Liver (tissue), 8 donors: ENCODE measurements at regions not wholly inside any gene's neighbourhood (a gene's known extent, or its start where the extent isn't known, plus 50 kb on each side); places are given as distances from the start of the nearest gene placed in this dataset.

ENCODE experiments used
- DNase-seq: peaks from one replicate; pipeline ENCODE4 v3.0.0-alpha.2; 2017; ENCODE audit warnings: low spot score
- H3K27ac ChIP-seq, 2 donors: one replicate each; pipeline ENCODE4 v1.7.0; 2013; ENCODE audit warnings: inconsistent platforms in 2 of 2, low read length in 2 of 2, control low read depth in 1 of 2, low read depth in 1 of 2, mild to moderate bottlenecking in 1 of 2
- H3K27me3 ChIP-seq, 4 donors: one replicate each; pipeline versions ENCODE4 v1.6.1 to v1.7.0; 2013; ENCODE audit warnings: low read length in 3 of 4, inconsistent platforms in 1 of 4, mild to moderate bottlenecking in 1 of 4, moderate library complexity in 1 of 4; ENCODE audit not compliant: control insufficient read depth in 4 of 4, insufficient read depth in 4 of 4
- H3K36me3 ChIP-seq, 4 donors: one replicate each; pipeline versions ENCODE4 v1.6.1 to v1.7.0; 2013; ENCODE audit warnings: low read length in 3 of 4, mild to moderate bottlenecking in 3 of 4, low read depth in 1 of 4, moderate library complexity in 1 of 4; ENCODE audit not compliant: control insufficient read depth in 4 of 4, insufficient read depth in 3 of 4
- H3K4me1 ChIP-seq, 4 donors: one replicate each; pipeline versions ENCODE4 v1.6.1 to v1.7.0; 2013; ENCODE audit warnings: low read length in 3 of 4, mild to moderate bottlenecking in 3 of 4, moderate library complexity in 1 of 4; ENCODE audit not compliant: control insufficient read depth in 4 of 4, insufficient read depth in 4 of 4
- H3K4me3 ChIP-seq, 3 donors: one replicate each; pipeline versions ENCODE4 v1.6.1 to v1.7.0; 2013; ENCODE audit warnings: low read length in 3 of 3, control low read depth in 1 of 3, low read depth in 1 of 3, mild to moderate bottlenecking in 1 of 3
- H3K9ac ChIP-seq, 2 donors: one replicate each; pipeline ENCODE4 v1.7.0; 2013; ENCODE audit warnings: low read length in 2 of 2, mild to moderate bottlenecking in 2 of 2, moderate library complexity in 2 of 2, control low read depth in 1 of 2, low read depth in 1 of 2
- H3K9me3 ChIP-seq, 4 donors: one replicate each; pipeline versions ENCODE4 v1.6.1 to v1.7.0; 2013; ENCODE audit warnings: low read length in 3 of 4; ENCODE audit not compliant: control insufficient read depth in 4 of 4
- ATF3 ChIP-seq: IDR thresholded peaks from 2 replicates; pipeline ENCODE4 v1.6.1; 2016; ENCODE audit warnings: antibody characterized with exemption
- EGR1 ChIP-seq, 2 donors: IDR thresholded peaks; 2 replicates each; pipeline ENCODE4 v1.6.1; 2016 to 2018; ENCODE audit warnings: antibody characterized with exemption in 2 of 2, low read depth in 2 of 2
- FOXA1 ChIP-seq: IDR thresholded peaks from 2 replicates; pipeline ENCODE4 v1.6.1; 2016; ENCODE audit warnings: antibody characterized with exemption
- FOXA2 ChIP-seq: IDR thresholded peaks from 2 replicates; pipeline ENCODE4 v1.6.1; 2016; ENCODE audit warnings: antibody characterized with exemption
- GABPA ChIP-seq, 2 donors: IDR thresholded peaks in 1 of 2; conservative IDR thresholded peaks in 1 of 2; 2 replicates each; pipeline ENCODE4 v1.6.1; 2016; ENCODE audit warnings: antibody characterized with exemption in 2 of 2, mild to moderate bottlenecking in 1 of 2, moderate library complexity in 1 of 2
- HNF4A ChIP-seq, 2 donors: conservative IDR thresholded peaks; 2 replicates each; pipeline ENCODE4 v1.6.1; 2016; ENCODE audit warnings: antibody characterized with exemption in 2 of 2, mild to moderate bottlenecking in 2 of 2
- HNF4G ChIP-seq: IDR thresholded peaks from 2 replicates; pipeline ENCODE4 v1.6.1; 2016; ENCODE audit warnings: antibody characterized with exemption
- JUND ChIP-seq, 2 donors: IDR thresholded peaks; 2 replicates each; pipeline ENCODE4 v1.6.1; 2016; ENCODE audit warnings: antibody characterized with exemption in 2 of 2
- NR2F2 ChIP-seq: IDR thresholded peaks from 2 replicates; pipeline ENCODE4 v1.6.1; 2016; ENCODE audit warnings: antibody characterized with exemption
- RAD21 ChIP-seq, 2 donors: IDR thresholded peaks; 2 replicates each; pipeline ENCODE4 v1.6.1; 2016; ENCODE audit warnings: antibody characterized with exemption in 2 of 2, mild to moderate bottlenecking in 2 of 2
- RXRA ChIP-seq, 2 donors: IDR thresholded peaks; 2 replicates each; pipeline ENCODE4 v1.6.1; 2017 to 2018; ENCODE audit warnings: antibody characterized with exemption in 2 of 2, mild to moderate bottlenecking in 1 of 2
- SP1 ChIP-seq: IDR thresholded peaks from 2 replicates; pipeline ENCODE4 v1.6.1; 2018; ENCODE audit warnings: antibody characterized with exemption, mild to moderate bottlenecking
- TAF1 ChIP-seq: conservative IDR thresholded peaks from 2 replicates; pipeline ENCODE4 v1.6.1; 2016; ENCODE audit warnings: antibody characterized with exemption, mild to moderate bottlenecking
- YY1 ChIP-seq: IDR thresholded peaks from 2 replicates; pipeline ENCODE4 v1.6.1; 2016; ENCODE audit warnings: antibody characterized with exemption, mild to moderate bottlenecking
- WGBS: extraction: QIAGEN DNeasy Blood & Tissue Kit; methylation state at CpG from one replicate; pipeline ENCODE4 v1.1.7; 2013; 5-methylcytosine and 5-hydroxymethylcytosine counted together
- TF ChIP-seq, protein P1 (sequence below): fragments of 150-350 bp; IDR thresholded peaks from 2 replicates; pipeline ENCODE4 v1.5.1; 2017; ENCODE audit warnings: improper control_type of control experiment, low read depth, low read length; ENCODE audit not compliant: missing input control
- TF ChIP-seq, protein P2 (sequence below): IDR thresholded peaks from 2 replicates; pipeline ENCODE4 v1.6.1; 2016; ENCODE audit warnings: antibody characterized with exemption, mild to moderate bottlenecking
- TF ChIP-seq, protein P3 (sequence below): IDR thresholded peaks from 2 replicates; pipeline ENCODE4 v1.6.1; 2016; ENCODE audit warnings: antibody characterized with exemption
- TF ChIP-seq, protein P4 (sequence below): IDR thresholded peaks from 2 replicates; pipeline ENCODE4 v1.6.1; 2016; ENCODE audit warnings: antibody characterized with exemption
- donor health status: healthy.
- donor health status: healthy.
- donor health status: healthy.
- donor health status: healthy.
- donor health status: healthy.

DNA sequence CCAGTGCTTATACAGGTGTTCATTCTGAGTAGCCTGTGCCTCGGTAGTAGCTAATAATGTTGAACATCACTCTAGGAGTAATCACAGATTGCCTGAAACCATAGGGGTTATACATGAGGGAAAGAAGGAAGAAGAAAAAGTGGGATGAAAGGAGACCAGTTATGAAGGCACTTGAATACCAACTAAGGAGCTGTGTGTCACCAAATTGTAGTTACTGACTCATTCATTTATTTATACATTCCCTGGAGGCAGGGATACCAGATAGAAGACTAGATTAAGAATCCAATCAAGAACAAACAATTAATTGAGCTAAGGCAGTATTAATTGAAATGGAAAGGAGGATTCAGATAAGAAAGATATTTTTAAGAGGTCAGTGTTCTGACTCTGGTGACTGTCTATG lies 129.6 kb upstream of the PRPS1L1 start:
- Histone ChIP-seq H3K27ac (no peak overlapping the region), H3K27me3 (no peaks in the 10 kb centered on the region), H3K36me3 (no peaks in the 10 kb centered on the region), H3K9ac (no peak overlapping the region), H3K4me1 (no peaks in the 10 kb centered on the region), H3K9me3 (no peaks in the 10 kb centered on the region), H3K4me3 (no peak overlapping the region)
- DNase-seq: no peak
- no peak for TF ChIP-seq HNF4G
- no peak for TF ChIP-seq FOXA2
- no peak for TF ChIP-seq RAD21 (IDR thresholded peaks at IDR 0.05)
- no peak for TF ChIP-seq FOXA1
- no peak for TF ChIP-seq GABPA (IDR thresholded peaks at IDR 0.05 in 1 of 2, conservative IDR thresholded peaks at IDR 0.05 in 1 of 2)
- no peak for TF ChIP-seq YY1
- no peak for TF ChIP-seq NR2F2
- no peak for TF ChIP-seq JUND (IDR thresholded peaks at IDR 0.05)
- no peak for TF ChIP-seq TAF1
- TF ChIP-seq HNF4A (conservative IDR thresholded peaks at IDR 0.05): no peak
- TF ChIP-seq EGR1 (IDR thresholded peaks at IDR 0.05; ENCODE audit: low read depth in 2 of 2): no peak
- TF ChIP-seq, protein P1, sequence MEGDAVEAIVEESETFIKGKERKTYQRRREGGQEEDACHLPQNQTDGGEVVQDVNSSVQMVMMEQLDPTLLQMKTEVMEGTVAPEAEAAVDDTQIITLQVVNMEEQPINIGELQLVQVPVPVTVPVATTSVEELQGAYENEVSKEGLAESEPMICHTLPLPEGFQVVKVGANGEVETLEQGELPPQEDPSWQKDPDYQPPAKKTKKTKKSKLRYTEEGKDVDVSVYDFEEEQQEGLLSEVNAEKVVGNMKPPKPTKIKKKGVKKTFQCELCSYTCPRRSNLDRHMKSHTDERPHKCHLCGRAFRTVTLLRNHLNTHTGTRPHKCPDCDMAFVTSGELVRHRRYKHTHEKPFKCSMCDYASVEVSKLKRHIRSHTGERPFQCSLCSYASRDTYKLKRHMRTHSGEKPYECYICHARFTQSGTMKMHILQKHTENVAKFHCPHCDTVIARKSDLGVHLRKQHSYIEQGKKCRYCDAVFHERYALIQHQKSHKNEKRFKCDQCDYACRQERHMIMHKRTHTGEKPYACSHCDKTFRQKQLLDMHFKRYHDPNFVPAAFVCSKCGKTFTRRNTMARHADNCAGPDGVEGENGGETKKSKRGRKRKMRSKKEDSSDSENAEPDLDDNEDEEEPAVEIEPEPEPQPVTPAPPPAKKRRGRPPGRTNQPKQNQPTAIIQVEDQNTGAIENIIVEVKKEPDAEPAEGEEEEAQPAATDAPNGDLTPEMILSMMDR: no peak
- TF ChIP-seq, protein P2, sequence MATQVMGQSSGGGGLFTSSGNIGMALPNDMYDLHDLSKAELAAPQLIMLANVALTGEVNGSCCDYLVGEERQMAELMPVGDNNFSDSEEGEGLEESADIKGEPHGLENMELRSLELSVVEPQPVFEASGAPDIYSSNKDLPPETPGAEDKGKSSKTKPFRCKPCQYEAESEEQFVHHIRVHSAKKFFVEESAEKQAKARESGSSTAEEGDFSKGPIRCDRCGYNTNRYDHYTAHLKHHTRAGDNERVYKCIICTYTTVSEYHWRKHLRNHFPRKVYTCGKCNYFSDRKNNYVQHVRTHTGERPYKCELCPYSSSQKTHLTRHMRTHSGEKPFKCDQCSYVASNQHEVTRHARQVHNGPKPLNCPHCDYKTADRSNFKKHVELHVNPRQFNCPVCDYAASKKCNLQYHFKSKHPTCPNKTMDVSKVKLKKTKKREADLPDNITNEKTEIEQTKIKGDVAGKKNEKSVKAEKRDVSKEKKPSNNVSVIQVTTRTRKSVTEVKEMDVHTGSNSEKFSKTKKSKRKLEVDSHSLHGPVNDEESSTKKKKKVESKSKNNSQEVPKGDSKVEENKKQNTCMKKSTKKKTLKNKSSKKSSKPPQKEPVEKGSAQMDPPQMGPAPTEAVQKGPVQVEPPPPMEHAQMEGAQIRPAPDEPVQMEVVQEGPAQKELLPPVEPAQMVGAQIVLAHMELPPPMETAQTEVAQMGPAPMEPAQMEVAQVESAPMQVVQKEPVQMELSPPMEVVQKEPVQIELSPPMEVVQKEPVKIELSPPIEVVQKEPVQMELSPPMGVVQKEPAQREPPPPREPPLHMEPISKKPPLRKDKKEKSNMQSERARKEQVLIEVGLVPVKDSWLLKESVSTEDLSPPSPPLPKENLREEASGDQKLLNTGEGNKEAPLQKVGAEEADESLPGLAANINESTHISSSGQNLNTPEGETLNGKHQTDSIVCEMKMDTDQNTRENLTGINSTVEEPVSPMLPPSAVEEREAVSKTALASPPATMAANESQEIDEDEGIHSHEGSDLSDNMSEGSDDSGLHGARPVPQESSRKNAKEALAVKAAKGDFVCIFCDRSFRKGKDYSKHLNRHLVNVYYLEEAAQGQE: no peak
- no peak for TF ChIP-seq ATF3
- TF ChIP-seq, protein P3, sequence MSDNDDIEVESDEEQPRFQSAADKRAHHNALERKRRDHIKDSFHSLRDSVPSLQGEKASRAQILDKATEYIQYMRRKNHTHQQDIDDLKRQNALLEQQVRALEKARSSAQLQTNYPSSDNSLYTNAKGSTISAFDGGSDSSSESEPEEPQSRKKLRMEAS: no peak
- TF ChIP-seq SP1: no peak
- TF ChIP-seq, protein P4, sequence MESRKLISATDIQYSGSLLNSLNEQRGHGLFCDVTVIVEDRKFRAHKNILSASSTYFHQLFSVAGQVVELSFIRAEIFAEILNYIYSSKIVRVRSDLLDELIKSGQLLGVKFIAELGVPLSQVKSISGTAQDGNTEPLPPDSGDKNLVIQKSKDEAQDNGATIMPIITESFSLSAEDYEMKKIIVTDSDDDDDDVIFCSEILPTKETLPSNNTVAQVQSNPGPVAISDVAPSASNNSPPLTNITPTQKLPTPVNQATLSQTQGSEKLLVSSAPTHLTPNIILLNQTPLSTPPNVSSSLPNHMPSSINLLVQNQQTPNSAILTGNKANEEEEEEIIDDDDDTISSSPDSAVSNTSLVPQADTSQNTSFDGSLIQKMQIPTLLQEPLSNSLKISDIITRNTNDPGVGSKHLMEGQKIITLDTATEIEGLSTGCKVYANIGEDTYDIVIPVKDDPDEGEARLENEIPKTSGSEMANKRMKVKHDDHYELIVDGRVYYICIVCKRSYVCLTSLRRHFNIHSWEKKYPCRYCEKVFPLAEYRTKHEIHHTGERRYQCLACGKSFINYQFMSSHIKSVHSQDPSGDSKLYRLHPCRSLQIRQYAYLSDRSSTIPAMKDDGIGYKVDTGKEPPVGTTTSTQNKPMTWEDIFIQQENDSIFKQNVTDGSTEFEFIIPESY: no peak
- 81% methylated on average over 1 of the region's 1 CpG for WGBS

DNA sequence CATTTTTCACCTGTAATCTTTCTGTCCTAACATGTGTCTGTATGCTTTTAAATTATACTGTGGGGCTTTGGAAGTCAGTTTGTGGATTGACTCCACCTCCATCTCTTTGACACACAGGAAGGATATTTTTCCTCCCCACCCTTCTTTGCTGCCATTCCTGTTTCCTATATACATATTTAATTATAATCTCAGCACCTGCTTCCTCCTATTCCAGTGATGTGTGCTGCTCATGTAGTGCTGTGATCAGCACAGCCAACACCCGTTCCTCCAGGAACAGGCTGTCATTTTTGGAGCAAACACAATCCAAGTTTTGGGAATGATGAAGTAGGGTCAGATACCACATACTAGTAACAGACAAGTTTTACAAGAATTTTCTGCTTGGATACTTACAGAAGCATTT lies 135.0 kb upstream of the PRPS1L1 start:
- DNase-seq: no peak
- Histone ChIP-seq H3K36me3 (no peaks in the 10 kb centered on the region), H3K9ac (no peak overlapping the region), H3K4me1 (no peaks in the 10 kb centered on the region), H3K27me3 (no peaks in the 10 kb centered on the region), H3K27ac (no peak overlapping the region), H3K4me3 (no peak overlapping the region), H3K9me3 (no peaks in the 10 kb centered on the region)
- 61% methylated on average over 1 of the region's 1 CpG for WGBS
- no peak for TF ChIP-seq NR2F2
- no peak for TF ChIP-seq TAF1
- no peak for TF ChIP-seq EGR1 (IDR thresholded peaks at IDR 0.05; ENCODE audit: low read depth in 2 of 2)
- no peak for TF ChIP-seq HNF4A (conservative IDR thresholded peaks at IDR 0.05)
- TF ChIP-seq GABPA (IDR thresholded peaks at IDR 0.05 in 1 of 2, conservative IDR thresholded peaks at IDR 0.05 in 1 of 2): no peak
- no peak for TF ChIP-seq RXRA (IDR thresholded peaks at IDR 0.05)
- TF ChIP-seq, protein P4: no peak
- TF ChIP-seq, protein P3: no peak
- no peak for TF ChIP-seq JUND (IDR thresholded peaks at IDR 0.05)
- no peak for TF ChIP-seq HNF4G
- no peak for TF ChIP-seq RAD21 (IDR thresholded peaks at IDR 0.05)
- no peak for TF ChIP-seq FOXA2
- TF ChIP-seq, protein P2: no peak
